ENCODE measurements at regions not wholly inside any gene's neighbourhood (a gene's known extent, or its start where the extent isn't known, plus 50 kb on each side); places are given as distances from the start of the nearest gene placed in this dataset.
A peak's percentile ranks its signal among the peaks of the same experiment; 100 is the strongest.

DNA sequence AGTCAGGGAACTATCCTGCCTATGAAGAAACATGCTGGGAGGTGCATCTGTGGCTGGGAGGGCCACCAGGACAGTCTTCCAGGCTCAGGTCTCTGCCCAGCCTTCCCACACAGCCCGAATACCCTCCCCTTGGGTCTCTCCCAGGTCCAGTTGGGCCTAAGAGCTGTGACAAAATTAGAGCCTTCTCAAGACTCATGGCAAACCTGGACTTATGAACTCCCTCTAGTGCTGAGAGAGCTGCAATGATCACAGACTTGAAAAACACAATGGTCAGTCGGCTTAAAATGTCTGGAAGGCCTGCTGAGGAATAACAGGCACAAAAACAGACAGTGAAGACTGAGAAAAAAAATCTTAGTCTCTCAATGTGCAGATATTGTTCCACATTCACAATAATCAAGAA lies 325.1 kb downstream of the BRINP2 start:
- intact Hi-C loops (cut with micrococcal nuclease): no loop called here

DNA sequence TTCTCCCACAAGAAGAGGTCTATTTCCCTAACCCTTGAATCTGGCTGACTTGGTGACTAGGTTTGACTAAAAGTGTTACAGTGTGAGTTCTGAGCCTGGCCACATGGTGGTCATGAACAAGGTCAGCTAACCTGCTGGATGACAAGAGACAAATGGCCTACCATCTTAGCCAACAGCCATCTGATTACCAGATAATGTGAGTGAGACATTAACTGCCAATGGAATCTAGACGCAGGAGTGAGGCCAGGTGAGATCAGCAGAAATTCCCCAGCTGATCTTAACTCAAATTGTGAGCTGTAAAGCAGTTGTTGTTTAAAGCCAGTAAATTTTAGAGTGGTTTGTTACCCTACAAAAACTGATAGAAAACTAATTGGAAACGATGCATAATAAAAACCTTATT lies 320.0 kb downstream of the BRINP2 start:
- no peak overlapping the region for H3K9ac ChIP-seq (ENCODE audit: low read length)
- ATAC-seq (no peak), DNase-seq (no peak)
- no peaks in the 10 kb centered on the region for H3K9me2 ChIP-seq (replicated peaks; ENCODE audit: low read length)
- BruUV-seq (replicated peaks): no TSS peak
- no peaks in the 10 kb centered on the region for H3K79me2 ChIP-seq (ENCODE audit: low read length)
- intact Hi-C loops (cut with micrococcal nuclease): no loop called here
- no peaks in the 10 kb centered on the region for H4K20me1 ChIP-seq (ENCODE audit: low read length)
- no peak overlapping the region for H3K27ac ChIP-seq (ENCODE audit: low read length)
- no peak overlapping the region for H3K4me3 ChIP-seq (ENCODE audit: low read length)
- TF ChIP-seq EZH2 (IDR thresholded peaks at IDR 0.05; ENCODE audit: low read length, unreplicated experiment) (no peak), EZH2phosphoT487 (IDR thresholded peaks at IDR 0.05; ENCODE audit: borderline replicate concordance, low read length) (no peak)
- TF ChIP-seq, protein P1, sequence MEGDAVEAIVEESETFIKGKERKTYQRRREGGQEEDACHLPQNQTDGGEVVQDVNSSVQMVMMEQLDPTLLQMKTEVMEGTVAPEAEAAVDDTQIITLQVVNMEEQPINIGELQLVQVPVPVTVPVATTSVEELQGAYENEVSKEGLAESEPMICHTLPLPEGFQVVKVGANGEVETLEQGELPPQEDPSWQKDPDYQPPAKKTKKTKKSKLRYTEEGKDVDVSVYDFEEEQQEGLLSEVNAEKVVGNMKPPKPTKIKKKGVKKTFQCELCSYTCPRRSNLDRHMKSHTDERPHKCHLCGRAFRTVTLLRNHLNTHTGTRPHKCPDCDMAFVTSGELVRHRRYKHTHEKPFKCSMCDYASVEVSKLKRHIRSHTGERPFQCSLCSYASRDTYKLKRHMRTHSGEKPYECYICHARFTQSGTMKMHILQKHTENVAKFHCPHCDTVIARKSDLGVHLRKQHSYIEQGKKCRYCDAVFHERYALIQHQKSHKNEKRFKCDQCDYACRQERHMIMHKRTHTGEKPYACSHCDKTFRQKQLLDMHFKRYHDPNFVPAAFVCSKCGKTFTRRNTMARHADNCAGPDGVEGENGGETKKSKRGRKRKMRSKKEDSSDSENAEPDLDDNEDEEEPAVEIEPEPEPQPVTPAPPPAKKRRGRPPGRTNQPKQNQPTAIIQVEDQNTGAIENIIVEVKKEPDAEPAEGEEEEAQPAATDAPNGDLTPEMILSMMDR (conservative IDR thresholded peaks at IDR 0.05; ENCODE audit: low read depth, low read length): no peak
- no peaks in the 10 kb centered on the region for H3K4me1 ChIP-seq (ENCODE audit: insufficient read depth, low read length)
- H3F3A ChIP-seq (ENCODE audit: low read length, unreplicated experiment): no peaks in the 10 kb centered on the region
- no peaks in the 10 kb centered on the region for H3K36me3 ChIP-seq (ENCODE audit: low read depth, low read length)
- POLR2A ChIA-PET (ENCODE audit: unreplicated experiment): no interaction called here
- CTCF ChIA-PET: no interaction called here
- no peaks in the 10 kb centered on the region for H3K9me3 ChIP-seq (ENCODE audit: low read length)
- no peak overlapping the region for H3K4me2 ChIP-seq (ENCODE audit: low read length)
- no peak overlapping the region for H2AFZ ChIP-seq (ENCODE audit: low read length)
- H3K27me3 ChIP-seq (ENCODE audit: low read length): no peaks in the 10 kb centered on the region

More for the DNA sequence above, 325.1 kb downstream of the BRINP2 start:
- no peaks in the 10 kb centered on the region for H3K27me3 ChIP-seq (ENCODE audit: low read length)
- H3K4me3 ChIP-seq (ENCODE audit: low read length): no peak overlapping the region
- no peak overlapping the region for H2AFZ ChIP-seq (ENCODE audit: low read length)
- H3K79me2 ChIP-seq (ENCODE audit: low read length): no peaks in the 10 kb centered on the region
- no peak for ATAC-seq
- H3K9ac ChIP-seq (ENCODE audit: low read length): no peak overlapping the region
- H3K9me2 ChIP-seq (replicated peaks; ENCODE audit: low read length): no peaks in the 10 kb centered on the region
- H3K4me1 ChIP-seq (ENCODE audit: insufficient read depth, low read length): no peaks in the 10 kb centered on the region
- no peak overlapping the region for H3K27ac ChIP-seq (ENCODE audit: low read length)
- H4K20me1 ChIP-seq (ENCODE audit: low read length): no peaks in the 10 kb centered on the region
- no peaks in the 10 kb centered on the region for H3F3A ChIP-seq (ENCODE audit: low read length, unreplicated experiment)
- BruUV-seq (replicated peaks): no TSS peak
- no peak for DNase-seq
- no peak for TF ChIP-seq EZH2 (IDR thresholded peaks at IDR 0.05; ENCODE audit: low read length, unreplicated experiment)
- no peak overlapping the region for H3K4me2 ChIP-seq (ENCODE audit: low read length)
- ChIA-PET POLR2A (ENCODE audit: unreplicated experiment) (no interaction called here), CTCF (no interaction called here)
- H3K36me3 ChIP-seq (ENCODE audit: low read depth, low read length): no peaks in the 10 kb centered on the region
- H3K9me3 ChIP-seq (ENCODE audit: low read length): no peaks in the 10 kb centered on the region

DNA sequence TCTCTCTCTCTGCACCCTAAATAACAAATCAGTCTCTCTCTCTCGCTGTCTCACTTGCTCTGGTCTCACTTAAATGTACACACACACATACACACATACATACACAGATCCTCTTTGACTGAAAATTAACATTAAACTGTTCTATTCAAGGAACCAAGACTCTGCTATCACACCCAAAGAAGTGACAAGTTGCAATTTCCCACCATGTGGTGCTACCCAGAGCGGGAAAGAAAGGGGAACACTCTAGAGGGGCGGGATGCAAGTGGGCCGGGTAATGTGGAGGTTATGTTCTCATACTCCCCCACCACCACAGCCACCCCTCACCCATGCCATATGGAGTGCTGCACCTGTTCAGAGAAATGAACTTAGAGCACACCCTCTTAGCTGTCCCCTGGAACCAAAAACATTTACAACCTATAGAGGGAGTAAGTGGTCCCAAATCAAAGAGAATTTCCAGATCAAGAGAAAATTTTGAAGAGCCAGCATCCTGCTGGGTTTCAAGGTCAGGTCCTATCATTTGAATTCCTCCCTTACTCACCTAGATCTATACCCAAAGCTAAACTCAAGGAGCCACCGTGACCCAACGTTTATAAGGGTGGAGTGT lies 319.4 kb downstream of the BRINP2 start:
- BruUV-seq (replicated peaks): no TSS peak
- H3K4me3 ChIP-seq (ENCODE audit: low read length): no peak overlapping the region
- no peaks in the 10 kb centered on the region for H4K20me1 ChIP-seq (ENCODE audit: low read length)
- H3K9me2 ChIP-seq (replicated peaks; ENCODE audit: low read length): no peaks in the 10 kb centered on the region
- no peak overlapping the region for H3K4me2 ChIP-seq (ENCODE audit: low read length)
- H3K9me3 ChIP-seq (ENCODE audit: low read length): no peaks in the 10 kb centered on the region
- H3K27me3 ChIP-seq (ENCODE audit: low read length): no peaks in the 10 kb centered on the region
- H3F3A ChIP-seq (ENCODE audit: low read length, unreplicated experiment): no peaks in the 10 kb centered on the region
- no peak overlapping the region for H3K27ac ChIP-seq (ENCODE audit: low read length)
- no peak overlapping the region for H3K9ac ChIP-seq (ENCODE audit: low read length)
- ChIA-PET CTCF (no interaction called here), POLR2A (ENCODE audit: unreplicated experiment) (no interaction called here)
- H3K36me3 ChIP-seq (ENCODE audit: low read depth, low read length): no peaks in the 10 kb centered on the region
- no peaks in the 10 kb centered on the region for H3K79me2 ChIP-seq (ENCODE audit: low read length)
- DNase-seq (peak; percentile 6), ATAC-seq (no peak)
- H3K4me1 ChIP-seq (ENCODE audit: insufficient read depth, low read length): no peaks in the 10 kb centered on the region
- intact Hi-C loops (cut with micrococcal nuclease): no loop called here
- H2AFZ ChIP-seq (ENCODE audit: low read length): no peak overlapping the region
- TF ChIP-seq, protein P1 (conservative IDR thresholded peaks at IDR 0.05; ENCODE audit: low read depth, low read length): peak; percentile 29; the same call in 1 of the 2 replicates
- TF ChIP-seq EZH2 (IDR thresholded peaks at IDR 0.05; ENCODE audit: low read length, unreplicated experiment) (no peak), EZH2phosphoT487 (IDR thresholded peaks at IDR 0.05; ENCODE audit: borderline replicate concordance, low read length) (no peak)

Measured in PC-3 (cell line).